ENCODE measurements at regions not wholly inside any gene's neighbourhood (a gene's known extent, or its start where the extent isn't known, plus 50 kb on each side); places are given as distances from the start of the nearest gene placed in this dataset.

- no peak for TF ChIP-seq CTCF (IDR thresholded peaks at IDR 0.05; ENCODE audit: insufficient read depth in 1 of 2, low read depth in 1 of 2, low read length in 1 of 2, severe bottlenecking in 1 of 2, unreplicated experiment in 1 of 2)
- CTCF ChIA-PET, result no interaction called here
- Histone ChIP-seq H3K4me3 (ENCODE audit: low read depth, low read length) (no peak overlapping the region), H3K27me3 (replicated peaks; ENCODE audit: control insufficient read depth, insufficient read depth, low read length) (no peaks in the 10 kb centered on the region; the same call in none of the 2 replicates), H3K4me1 (no peaks in the 10 kb centered on the region), H3K36me3 (ENCODE audit: control insufficient read depth, insufficient read depth, low read length) (no peaks in the 10 kb centered on the region), H3K9me3 (no peaks in the 10 kb centered on the region)
- no TSS peak for BruUV-seq (replicated peaks)
- peaks cover 7% of the 10 kb centered on the region for H3K27me3 Mint-ChIP-seq (ENCODE audit: insufficient read depth, unreplicated experiment)
- H3K9me3 Mint-ChIP-seq (ENCODE audit: unreplicated experiment), result no peaks in the 10 kb centered on the region
- H3K27ac Mint-ChIP-seq (ENCODE audit: unreplicated experiment), result no peak overlapping the region
- POLR2A ChIA-PET, result no interaction called here
- H3K4me3 Mint-ChIP-seq (ENCODE audit: unreplicated experiment), result no peak overlapping the region
- no peaks in the 10 kb centered on the region for H3K36me3 Mint-ChIP-seq (ENCODE audit: insufficient read depth, unreplicated experiment)
- H3K4me1 Mint-ChIP-seq (ENCODE audit: low read depth, unreplicated experiment), result no peaks in the 10 kb centered on the region
- intact Hi-C loops (cut with micrococcal nuclease; ENCODE audit: unreplicated experiment), result no loop called here
- DNase-seq, result no peak
Observed at GRCh38 chr7:35390146-35390545, 136.2 kb upstream of the TBX20 start.

GRCh38 chr7:35389636-35390035, 135.7 kb upstream of the TBX20 start:
- Histone ChIP-seq H3K4me3 (ENCODE audit: low read depth, low read length) (no peak overlapping the region), H3K27me3 (replicated peaks; ENCODE audit: control insufficient read depth, insufficient read depth, low read length) (no peaks in the 10 kb centered on the region; the same call in none of the 2 replicates), H3K36me3 (ENCODE audit: control insufficient read depth, insufficient read depth, low read length) (no peaks in the 10 kb centered on the region), H3K9me3 (no peaks in the 10 kb centered on the region), H3K4me1 (no peaks in the 10 kb centered on the region)
- Mint-ChIP-seq H3K9me3 (ENCODE audit: unreplicated experiment) (no peaks in the 10 kb centered on the region), H3K4me3 (ENCODE audit: unreplicated experiment) (no peak overlapping the region), H3K27me3 (ENCODE audit: insufficient read depth, unreplicated experiment) (peaks cover 5% of the 10 kb centered on the region), H3K36me3 (ENCODE audit: insufficient read depth, unreplicated experiment) (no peaks in the 10 kb centered on the region), H3K4me1 (ENCODE audit: low read depth, unreplicated experiment) (no peaks in the 10 kb centered on the region), H3K27ac (ENCODE audit: unreplicated experiment) (no peak overlapping the region)
- TF ChIP-seq CTCF (IDR thresholded peaks at IDR 0.05; ENCODE audit: insufficient read depth in 1 of 2, low read depth in 1 of 2, low read length in 1 of 2, severe bottlenecking in 1 of 2, unreplicated experiment in 1 of 2), result no peak
- POLR2A ChIA-PET, result no interaction called here
- intact Hi-C loops (cut with micrococcal nuclease; ENCODE audit: unreplicated experiment), result no loop called here
- CTCF ChIA-PET, result no interaction called here
- no peak for DNase-seq
- BruUV-seq (replicated peaks), result no TSS peak

GRCh38 chr7:35386816-35387706, 133.2 kb upstream of the TBX20 start:
- Mint-ChIP-seq H3K9me3 (ENCODE audit: unreplicated experiment) (no peaks in the 10 kb centered on the region), H3K4me3 (ENCODE audit: unreplicated experiment) (no peak overlapping the region), H3K36me3 (ENCODE audit: insufficient read depth, unreplicated experiment) (no peaks in the 10 kb centered on the region), H3K27ac (ENCODE audit: unreplicated experiment) (no peak overlapping the region), H3K27me3 (ENCODE audit: insufficient read depth, unreplicated experiment) (peaks cover 8% of the 10 kb centered on the region), H3K4me1 (ENCODE audit: low read depth, unreplicated experiment) (no peaks in the 10 kb centered on the region)
- no peak for DNase-seq
- TF ChIP-seq CTCF (IDR thresholded peaks at IDR 0.05; ENCODE audit: insufficient read depth in 1 of 2, low read depth in 1 of 2, low read length in 1 of 2, severe bottlenecking in 1 of 2, unreplicated experiment in 1 of 2), result no peak
- Histone ChIP-seq H3K4me3 (ENCODE audit: low read depth, low read length) (no peak overlapping the region), H3K9me3 (no peaks in the 10 kb centered on the region), H3K27me3 (replicated peaks; ENCODE audit: control insufficient read depth, insufficient read depth, low read length) (no peaks in the 10 kb centered on the region; the same call in none of the 2 replicates), H3K4me1 (no peaks in the 10 kb centered on the region), H3K36me3 (ENCODE audit: control insufficient read depth, insufficient read depth, low read length) (no peaks in the 10 kb centered on the region)
- intact Hi-C loops (cut with micrococcal nuclease; ENCODE audit: unreplicated experiment), result no loop called here
- ChIA-PET CTCF (no interaction called here), POLR2A (no interaction called here)
- BruUV-seq (replicated peaks), result no TSS peak
